HepG2 (cell line): ENCODE measurements at regions not wholly inside any gene's neighbourhood (a gene's known extent, or its start where the extent isn't known, plus 50 kb on each side); places are given as distances from the start of the nearest gene placed in this dataset.

Experiments
- ATAC-seq: fragments of 200-7000 bp; cut with Tn5 transposase; 3 replicates; pipeline ENCODE4 v1.9.1; 2020; ENCODE audit warnings: mild to moderate bottlenecking, moderate library complexity
- BruUV-seq: library from RNA; stranded (reverse); fragments of 400-500 nt; replicated peaks from 2 replicates; lab custom pipeline; 2021; lab: Mats Ljungman, UMichigan
- CTCF ChIA-PET: fragments of 300-600 bp; formaldehyde crosslinking; extraction: SDS; loops from one replicate; lab custom pipeline; 2021; ENCODE audit warnings: low total read pairs, inconsistent platforms, low intra/inter-chr PET ratio; lab: Yijun Ruan, JAX
- POLR2A ChIA-PET: fragments of 350-600 bp; sonication (Branson Sonifier 250); formaldehyde crosslinking; loops from one replicate; lab custom pipeline; 2020; ENCODE audit warnings: antibody characterized with exemption, inconsistent platforms; lab: Yijun Ruan, JAX
- DNase-seq: peaks from one replicate; pipeline ENCODE4 v3.0.0-alpha.2; 2015; ENCODE audit warnings: low spot score
- FAIRE-seq: peaks from 3 replicates; lab custom pipeline; 2011; peaks lifted over from hg19 to GRCh38; lab: Jason Lieb, UNC
- H2AFZ ChIP-seq: one replicate; pipeline ENCODE4 v1.6.1; 2011; ENCODE audit warnings: low read length, inconsistent platforms
- H3K27ac ChIP-seq: fragments of 300-600 bp; 3 replicates; pipeline ENCODE4 v1.8.0; 2011; ENCODE audit warnings: mixed run types, mild to moderate bottlenecking, mixed read lengths, low read length, inconsistent platforms; ENCODE audit not compliant: insufficient read depth; ENCODE audit errors: extremely low read length
- H3K27me3 ChIP-seq, 2 experiments: fragments of 200-600 bp in 1 of 2; 2 replicates in 1 of 2; 3 replicates in 1 of 2; pipeline versions ENCODE4 v1.6.0 to v1.8.0; 2011; ENCODE audit warnings: low read length in 2 of 2, mild to moderate bottlenecking in 2 of 2, moderate library complexity in 2 of 2, inconsistent platforms in 1 of 2; ENCODE audit not compliant: insufficient read depth in 2 of 2, control insufficient read depth in 1 of 2
- H3K36me3 ChIP-seq, 2 experiments: fragments of 200-600 bp in 1 of 2; replicated peaks in 1 of 2; 2 replicates in 1 of 2; 3 replicates in 1 of 2; pipeline versions ENCODE4 v1.5.1 to v1.8.0; 2011; ENCODE audit warnings: low read length in 2 of 2, inconsistent platforms in 1 of 2; ENCODE audit not compliant: insufficient read depth in 2 of 2, control insufficient read depth in 1 of 2
- H3K4me1 ChIP-seq: 2 replicates; pipeline ENCODE4 v1.5.1; 2012; ENCODE audit warnings: low read length, inconsistent platforms; ENCODE audit not compliant: insufficient read depth
- H3K4me2 ChIP-seq: 2 replicates; pipeline ENCODE4 v1.6.0; 2011; ENCODE audit warnings: low read depth, low read length, inconsistent platforms
- H3K4me3 ChIP-seq, 3 experiments: fragments of 200-600 bp in 1 of 3; sonication (generic), shearing (Covaris generic) in 1 of 3; replicated peaks in 1 of 3; 2 replicates each; pipeline ENCODE4 v1.5.1; 2011 to 2016; ENCODE audit warnings: low read length in 3 of 3, inconsistent platforms in 2 of 3, low read depth in 2 of 3, mild to moderate bottlenecking in 2 of 3, control low read depth in 1 of 3, mixed read lengths in 1 of 3; ENCODE audit not compliant: insufficient read depth in 1 of 3
- H3K79me2 ChIP-seq: one replicate; pipeline ENCODE4 v1.6.1; 2011; ENCODE audit warnings: low read length, inconsistent platforms; ENCODE audit not compliant: insufficient read depth
- H3K9ac ChIP-seq: 2 replicates; pipeline ENCODE4 v1.6.0; 2011; ENCODE audit warnings: mild to moderate bottlenecking, low read depth, low read length, inconsistent platforms; ENCODE audit not compliant: insufficient read depth
- H3K9me3 ChIP-seq: 2 replicates; pipeline ENCODE4 v1.5.1; 2012; ENCODE audit warnings: mild to moderate bottlenecking, low read length
- H4K20me1 ChIP-seq: 2 replicates; pipeline ENCODE4 v1.6.0; 2011; ENCODE audit warnings: inconsistent platforms, mild to moderate bottlenecking, low read length, moderate library complexity; ENCODE audit not compliant: insufficient read depth
- MAFK ChIP-seq, 2 experiments: IDR thresholded peaks in 1 of 2; conservative IDR thresholded peaks in 1 of 2; 2 replicates each; pipeline ENCODE4 v1.6.1; 2011; ENCODE audit warnings: improper control_type of control experiment in 2 of 2, low read length in 2 of 2
- MBNL3 ChIP-seq: fragments of 250-450 bp; sonication (Bioruptor Pico); conservative IDR thresholded peaks from 2 replicates; pipeline ENCODE4 v1.8.0; 2022; ENCODE audit warnings: mild to moderate bottlenecking, inconsistent platforms
- SMAD3 ChIP-seq: sonication (generic); formaldehyde crosslinking; IDR thresholded peaks from 2 replicates; pipeline ENCODE4 v1.4.0; 2020; ENCODE audit warnings: missing genetic modification reagents
- ZNF451 ChIP-seq: sonication (generic); formaldehyde crosslinking; IDR thresholded peaks from 2 replicates; pipeline ENCODE4 v1.5.0; 2020; ENCODE audit warnings: mild to moderate bottlenecking, missing genetic modification reagents
- ZNF749 ChIP-seq: sonication (generic); formaldehyde crosslinking; IDR thresholded peaks from 2 replicates; pipeline ENCODE4 v1.8.0; 2022; ENCODE audit warnings: mild to moderate bottlenecking, missing genetic modification reagents, moderate library complexity, borderline replicate concordance
- WGBS: methylation state at CpG from one replicate; pipeline ENCODE4 v1.1.6; 2017; ENCODE audit warnings: low lambda C conversion rate; 5-methylcytosine and 5-hydroxymethylcytosine counted together
- in situ Hi-C: cut with HindIII; loops from 2 replicates; pipeline ENCODE4 v1.10.0; 2017; ENCODE audit warnings: low pct_unique_long_range_greater_than_20kb; ENCODE audit not compliant: extremely low pct_ligation_motif_present
- intact Hi-C: fragments of 100-400 bp; cut with micrococcal nuclease; formaldehyde crosslinking; loops from one replicate; pipeline ENCODE4 v1.10.0; 2022; ENCODE audit not compliant: unreplicated experiment
- TF ChIP-seq, protein P1 (sequence below): sonication (generic); formaldehyde crosslinking; IDR thresholded peaks from one replicate; pipeline ENCODE4 v1.5.1; 2020; ENCODE audit warnings: mild to moderate bottlenecking, missing genetic modification reagents; ENCODE audit errors: not compliant biosample characterization
- TF ChIP-seq, protein P2 (sequence below): sonication (generic); formaldehyde crosslinking; IDR thresholded peaks from 2 replicates; pipeline ENCODE4 v1.5.0; 2020; ENCODE audit warnings: mild to moderate bottlenecking, missing genetic modification reagents, moderate library complexity

DNA sequence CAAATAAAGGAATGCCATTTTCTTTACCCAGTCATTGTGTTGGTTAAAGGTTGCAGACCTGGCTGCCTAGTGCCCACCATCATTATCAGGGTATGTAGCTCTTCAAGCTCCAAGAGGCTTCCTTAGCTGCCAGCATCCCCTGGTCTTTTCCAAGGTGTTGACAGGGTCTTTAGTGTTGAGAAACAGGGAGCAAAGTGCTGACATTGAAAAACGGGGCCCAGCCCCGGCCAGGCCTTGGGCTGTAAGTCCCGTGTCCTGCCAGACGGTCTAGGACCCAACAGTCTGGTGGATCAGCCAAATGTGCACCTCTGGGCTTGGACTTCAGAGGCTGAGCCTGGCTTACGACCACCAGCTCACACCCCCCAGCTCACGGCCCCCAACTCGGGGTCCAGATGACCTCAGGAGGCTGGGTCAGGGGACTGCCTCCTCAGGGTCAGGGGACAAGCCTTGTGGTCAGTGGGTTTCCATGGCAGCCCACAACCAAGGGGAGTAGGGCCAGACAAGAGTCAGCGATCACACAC, 114.4 kb upstream of the MLN start:
- no peak overlapping the region for H3K4me3 ChIP-seq
- H3K4me2 ChIP-seq = no peak overlapping the region
- in situ Hi-C loops (no loop called here), intact Hi-C loops (no loop called here)
- peaks cover 0 to 51% of the 10 kb centered on the region in 2 experiments; a peak in 3 of 5 replicates for H3K27me3 ChIP-seq
- CTCF ChIA-PET = no interaction called here
- ATAC-seq (no peak; the same call in 2 of the 3 replicates), FAIRE-seq (no peak), DNase-seq (no peak)
- no peak overlapping the region for H3K27ac ChIP-seq
- no CpG with 5 or more reads among the region's 8 CpGs for WGBS
- POLR2A ChIA-PET = no interaction called here
- no peaks in the 10 kb centered on the region for H3K79me2 ChIP-seq
- H2AFZ ChIP-seq = no peak overlapping the region
- BruUV-seq = no TSS peak
- H3K9me3 ChIP-seq = no peaks in the 10 kb centered on the region
- TF ChIP-seq MBNL3 (CRISPR knock-in tag) (no peak), MAFK (conservative IDR thresholded peaks at IDR 0.05 in 1 of 2, IDR thresholded peaks at IDR 0.05 in 1 of 2; ENCODE audit: low read length in 2 of 2) (peak; percentile 58 to 67), ZNF451 (CRISPR knock-in tag) (no peak), ZNF749 (CRISPR knock-in tag) (no peak), SMAD3 (no peak)
- TF ChIP-seq, protein P1, sequence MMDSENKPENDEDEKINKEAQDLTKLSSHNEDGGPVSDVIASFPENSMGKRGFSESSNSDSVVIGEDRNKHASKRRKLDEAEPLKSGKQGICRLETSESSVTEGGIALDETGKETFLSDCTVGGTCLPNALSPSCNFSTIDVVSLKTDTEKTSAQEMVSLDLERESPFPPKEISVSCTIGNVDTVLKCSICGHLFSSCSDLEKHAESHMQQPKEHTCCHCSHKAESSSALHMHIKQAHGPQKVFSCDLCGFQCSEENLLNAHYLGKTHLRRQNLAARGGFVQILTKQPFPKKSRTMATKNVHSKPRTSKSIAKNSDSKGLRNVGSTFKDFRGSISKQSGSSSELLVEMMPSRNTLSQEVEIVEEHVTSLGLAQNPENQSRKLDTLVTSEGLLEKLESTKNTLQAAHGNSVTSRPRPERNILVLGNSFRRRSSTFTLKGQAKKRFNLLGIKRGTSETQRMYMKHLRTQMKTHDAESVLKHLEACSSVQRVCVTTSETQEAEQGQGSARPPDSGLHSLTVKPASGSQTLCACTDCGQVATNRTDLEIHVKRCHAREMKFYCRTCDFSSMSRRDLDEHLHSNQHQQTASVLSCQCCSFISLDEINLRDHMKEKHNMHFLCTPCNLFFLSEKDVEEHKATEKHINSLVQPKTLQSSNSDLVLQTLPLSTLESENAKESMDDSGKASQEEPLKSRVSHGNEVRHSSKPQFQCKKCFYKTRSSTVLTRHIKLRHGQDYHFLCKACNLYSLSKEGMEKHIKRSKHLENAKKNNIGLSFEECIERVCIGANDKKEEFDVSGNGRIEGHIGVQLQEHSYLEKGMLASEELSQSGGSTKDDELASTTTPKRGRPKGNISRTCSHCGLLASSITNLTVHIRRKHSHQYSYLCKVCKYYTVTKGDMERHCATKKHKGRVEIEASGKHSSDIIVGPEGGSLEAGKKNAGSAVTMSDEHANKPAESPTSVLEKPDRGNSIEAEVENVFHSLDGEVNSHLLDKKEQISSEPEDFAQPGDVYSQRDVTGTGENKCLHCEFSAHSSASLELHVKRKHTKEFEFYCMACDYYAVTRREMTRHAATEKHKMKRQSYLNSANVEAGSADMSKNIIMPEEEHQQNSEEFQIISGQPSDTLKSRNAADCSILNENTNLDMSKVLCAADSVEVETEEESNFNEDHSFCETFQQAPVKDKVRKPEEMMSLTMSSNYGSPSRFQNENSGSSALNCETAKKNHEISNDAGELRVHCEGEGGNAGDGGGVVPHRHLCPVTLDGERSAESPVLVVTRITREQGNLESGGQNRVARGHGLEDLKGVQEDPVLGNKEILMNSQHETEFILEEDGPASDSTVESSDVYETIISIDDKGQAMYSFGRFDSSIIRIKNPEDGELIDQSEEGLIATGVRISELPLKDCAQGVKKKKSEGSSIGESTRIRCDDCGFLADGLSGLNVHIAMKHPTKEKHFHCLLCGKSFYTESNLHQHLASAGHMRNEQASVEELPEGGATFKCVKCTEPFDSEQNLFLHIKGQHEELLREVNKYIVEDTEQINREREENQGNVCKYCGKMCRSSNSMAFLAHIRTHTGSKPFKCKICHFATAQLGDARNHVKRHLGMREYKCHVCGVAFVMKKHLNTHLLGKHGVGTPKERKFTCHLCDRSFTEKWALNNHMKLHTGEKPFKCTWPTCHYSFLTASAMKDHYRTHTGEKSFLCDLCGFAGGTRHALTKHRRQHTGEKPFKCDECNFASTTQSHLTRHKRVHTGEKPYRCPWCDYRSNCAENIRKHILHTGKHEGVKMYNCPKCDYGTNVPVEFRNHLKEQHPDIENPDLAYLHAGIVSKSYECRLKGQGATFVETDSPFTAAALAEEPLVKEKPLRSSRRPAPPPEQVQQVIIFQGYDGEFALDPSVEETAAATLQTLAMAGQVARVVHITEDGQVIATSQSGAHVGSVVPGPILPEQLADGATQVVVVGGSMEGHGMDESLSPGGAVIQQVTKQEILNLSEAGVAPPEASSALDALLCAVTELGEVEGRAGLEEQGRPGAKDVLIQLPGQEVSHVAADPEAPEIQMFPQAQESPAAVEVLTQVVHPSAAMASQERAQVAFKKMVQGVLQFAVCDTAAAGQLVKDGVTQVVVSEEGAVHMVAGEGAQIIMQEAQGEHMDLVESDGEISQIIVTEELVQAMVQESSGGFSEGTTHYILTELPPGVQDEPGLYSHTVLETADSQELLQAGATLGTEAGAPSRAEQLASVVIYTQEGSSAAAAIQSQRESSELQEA (CRISPR knock-in tag) = no peak
- TF ChIP-seq, protein P2, sequence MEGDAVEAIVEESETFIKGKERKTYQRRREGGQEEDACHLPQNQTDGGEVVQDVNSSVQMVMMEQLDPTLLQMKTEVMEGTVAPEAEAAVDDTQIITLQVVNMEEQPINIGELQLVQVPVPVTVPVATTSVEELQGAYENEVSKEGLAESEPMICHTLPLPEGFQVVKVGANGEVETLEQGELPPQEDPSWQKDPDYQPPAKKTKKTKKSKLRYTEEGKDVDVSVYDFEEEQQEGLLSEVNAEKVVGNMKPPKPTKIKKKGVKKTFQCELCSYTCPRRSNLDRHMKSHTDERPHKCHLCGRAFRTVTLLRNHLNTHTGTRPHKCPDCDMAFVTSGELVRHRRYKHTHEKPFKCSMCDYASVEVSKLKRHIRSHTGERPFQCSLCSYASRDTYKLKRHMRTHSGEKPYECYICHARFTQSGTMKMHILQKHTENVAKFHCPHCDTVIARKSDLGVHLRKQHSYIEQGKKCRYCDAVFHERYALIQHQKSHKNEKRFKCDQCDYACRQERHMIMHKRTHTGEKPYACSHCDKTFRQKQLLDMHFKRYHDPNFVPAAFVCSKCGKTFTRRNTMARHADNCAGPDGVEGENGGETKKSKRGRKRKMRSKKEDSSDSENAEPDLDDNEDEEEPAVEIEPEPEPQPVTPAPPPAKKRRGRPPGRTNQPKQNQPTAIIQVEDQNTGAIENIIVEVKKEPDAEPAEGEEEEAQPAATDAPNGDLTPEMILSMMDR = no peak
- H3K9ac ChIP-seq = no peak overlapping the region
- no peaks in the 10 kb centered on the region for H3K36me3 ChIP-seq
- H4K20me1 ChIP-seq = no peaks in the 10 kb centered on the region
- no peaks in the 10 kb centered on the region for H3K4me1 ChIP-seq
